Large intestine (tissue), 3 donors: ENCODE measurements at regions not wholly inside any gene's neighbourhood (a gene's known extent, or its start where the extent isn't known, plus 50 kb on each side); places are given as distances from the start of the nearest gene placed in this dataset.

ENCODE experiments used
- DNase-seq, 2 donors: peaks; one replicate each; pipeline versions ENCODE4 v3.0.0 to v3.0.0-alpha.2; 2013
- H3K27ac ChIP-seq: one replicate; pipeline ENCODE4 v1.5.1; 2013; ENCODE audit warnings: low read length
- H3K27me3 ChIP-seq: 2 replicates; pipeline ENCODE4 v1.6.1; 2013; ENCODE audit warnings: low read length; ENCODE audit not compliant: control insufficient read depth, insufficient read depth
- H3K36me3 ChIP-seq: 2 replicates; pipeline ENCODE4 v1.6.1; 2013; ENCODE audit warnings: low read length; ENCODE audit not compliant: control insufficient read depth, insufficient read depth
- H3K4me1 ChIP-seq: one replicate; pipeline ENCODE4 v1.6.1; 2013; ENCODE audit warnings: low read length; ENCODE audit not compliant: control insufficient read depth, insufficient read depth
- H3K4me3 ChIP-seq: one replicate; pipeline ENCODE4 v1.5.1; 2013; ENCODE audit warnings: low read length
- H3K9me3 ChIP-seq: one replicate; pipeline ENCODE4 v1.6.1; 2013; ENCODE audit warnings: mild to moderate bottlenecking, low read depth, low read length, moderate library complexity; ENCODE audit not compliant: control insufficient read depth
- WGBS: methylation state at CpG from one replicate; pipeline ENCODE4 v1.1.5; 2013; ENCODE audit warnings: low lambda C conversion rate; ENCODE audit not compliant: insufficient coverage; 5-methylcytosine and 5-hydroxymethylcytosine counted together

DNA sequence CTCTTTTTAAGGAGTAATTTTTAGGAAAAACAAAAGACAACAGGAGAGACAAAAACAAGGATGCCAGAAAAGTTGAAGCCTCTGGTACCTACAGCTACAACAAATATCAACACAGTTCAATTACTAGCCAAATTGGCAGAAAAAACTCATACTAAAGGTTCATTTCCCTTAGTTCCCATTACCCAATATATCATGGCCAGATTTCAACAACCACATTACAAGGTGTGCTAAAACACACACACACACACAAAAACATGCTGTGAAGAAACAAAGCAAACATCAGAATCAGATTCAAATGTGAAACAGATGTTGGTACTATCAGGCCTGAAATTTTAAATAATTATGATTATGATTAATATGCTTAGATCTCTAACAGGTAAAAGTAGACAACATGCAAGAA is 272.7 kb upstream of the CLEC14A start:
- H3K4me1 ChIP-seq, result no peaks in the 10 kb centered on the region
- no peaks in the 10 kb centered on the region for H3K27me3 ChIP-seq
- no peaks in the 10 kb centered on the region for H3K36me3 ChIP-seq
- H3K4me3 ChIP-seq, result no peak overlapping the region
- no peaks in the 10 kb centered on the region for H3K9me3 ChIP-seq
- no peak overlapping the region for H3K27ac ChIP-seq
- DNase-seq, result no peak

DNA sequence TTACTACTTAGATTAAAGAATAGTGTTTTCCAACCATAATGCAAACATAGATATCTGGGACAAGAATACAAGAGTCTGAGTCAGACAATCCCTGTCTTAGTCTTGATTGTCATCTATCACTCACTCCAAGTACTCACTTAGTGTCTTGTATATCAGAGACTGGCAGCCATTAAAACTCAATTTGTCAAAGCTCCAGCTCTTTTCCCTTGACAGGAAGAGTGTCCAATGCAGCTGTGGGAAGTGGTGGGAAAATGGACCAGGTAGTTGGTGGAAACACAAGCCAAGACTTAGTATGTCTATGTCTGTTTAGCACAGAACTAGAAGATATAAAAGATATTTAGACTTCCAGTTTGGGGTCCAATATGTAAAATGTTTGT is 271.6 kb upstream of the CLEC14A start:
- H3K4me1 ChIP-seq, result no peaks in the 10 kb centered on the region
- H3K9me3 ChIP-seq, result no peaks in the 10 kb centered on the region
- H3K36me3 ChIP-seq, result no peaks in the 10 kb centered on the region
- DNase-seq, result no peak
- no peaks in the 10 kb centered on the region for H3K27me3 ChIP-seq
- no peak overlapping the region for H3K27ac ChIP-seq
- H3K4me3 ChIP-seq, result no peak overlapping the region

DNA sequence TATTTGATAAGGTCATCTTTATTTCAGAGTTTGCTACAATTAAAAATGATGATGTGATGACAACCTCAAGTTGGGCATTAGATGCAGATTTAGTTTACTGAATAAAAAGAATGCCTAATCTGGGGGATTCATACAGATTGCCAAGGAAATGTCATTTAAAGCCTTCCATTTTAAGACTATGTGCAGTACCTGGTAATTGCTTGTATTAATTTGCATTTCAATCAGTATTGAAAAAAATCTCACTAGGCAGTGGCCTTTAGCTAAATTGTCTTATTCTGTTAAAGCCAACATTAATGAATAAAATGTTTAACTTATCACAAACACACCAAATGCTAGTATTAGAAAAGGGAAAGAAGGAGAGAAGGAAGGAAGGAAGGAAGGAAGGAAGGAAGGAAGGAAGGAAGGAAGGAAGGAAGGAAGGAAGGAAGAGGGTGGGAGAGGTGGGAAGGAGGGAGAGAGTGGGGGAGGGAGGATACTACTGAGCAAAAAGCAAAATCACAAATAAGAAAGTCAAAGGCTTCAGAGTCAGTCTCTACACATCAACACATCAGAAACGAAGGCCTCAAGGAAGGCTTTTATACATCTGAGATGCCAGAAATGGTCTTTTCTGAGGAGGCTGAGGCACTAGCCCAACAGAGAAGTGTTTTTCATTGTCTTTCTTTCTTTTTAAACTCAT is 271.1 kb upstream of the CLEC14A start:
- no peak overlapping the region for H3K4me3 ChIP-seq
- DNase-seq, result no peak
- no peak overlapping the region for H3K27ac ChIP-seq
- no peaks in the 10 kb centered on the region for H3K27me3 ChIP-seq
- H3K36me3 ChIP-seq, result no peaks in the 10 kb centered on the region
- H3K9me3 ChIP-seq, result no peaks in the 10 kb centered on the region
- WGBS, result no CpG with 5 or more reads among the region's 1 CpG
- no peaks in the 10 kb centered on the region for H3K4me1 ChIP-seq

DNA sequence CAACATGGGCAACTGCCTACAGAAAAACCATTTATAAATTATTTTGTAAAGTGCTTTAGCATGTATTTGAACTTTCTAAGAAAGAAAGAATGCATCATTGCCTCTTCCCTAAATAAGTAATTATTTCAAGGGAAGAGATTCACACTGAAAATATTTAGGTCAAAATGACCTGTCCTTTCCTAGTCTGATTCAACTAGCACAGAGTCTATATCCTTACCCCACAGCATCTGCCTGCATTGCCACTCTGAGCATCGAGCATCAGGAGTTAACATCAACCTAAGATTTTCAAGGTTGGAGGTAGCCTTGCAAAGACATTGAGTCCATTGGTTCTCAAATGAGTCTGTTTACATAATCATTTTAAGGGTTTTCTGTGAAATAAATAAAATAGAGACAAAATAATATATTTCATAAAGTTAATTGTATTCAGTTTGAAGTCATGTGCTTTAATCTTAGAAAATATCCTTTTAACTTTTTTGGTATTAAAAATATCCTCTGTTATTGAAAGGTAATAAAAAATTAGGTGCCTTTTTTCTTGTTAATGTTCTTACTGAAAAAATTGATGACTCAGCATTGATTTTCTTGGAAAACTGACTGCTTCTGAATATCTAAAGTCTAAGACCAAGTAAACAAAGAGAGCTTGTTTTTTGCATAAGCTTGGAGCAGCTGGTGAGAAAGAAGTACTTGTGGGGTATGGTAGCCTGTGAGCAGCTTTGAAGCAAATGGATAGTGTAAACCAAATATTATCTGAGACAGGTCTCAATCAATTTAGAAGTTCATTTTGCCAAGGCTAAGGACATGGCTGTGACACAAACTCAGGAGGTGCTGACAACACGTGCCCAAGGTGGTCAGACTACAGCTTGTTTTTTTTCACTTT is 269.0 kb upstream of the CLEC14A start:
- WGBS, result 80% methylated on average over 1 of the region's 2 CpGs
- DNase-seq, result no peak

DNA sequence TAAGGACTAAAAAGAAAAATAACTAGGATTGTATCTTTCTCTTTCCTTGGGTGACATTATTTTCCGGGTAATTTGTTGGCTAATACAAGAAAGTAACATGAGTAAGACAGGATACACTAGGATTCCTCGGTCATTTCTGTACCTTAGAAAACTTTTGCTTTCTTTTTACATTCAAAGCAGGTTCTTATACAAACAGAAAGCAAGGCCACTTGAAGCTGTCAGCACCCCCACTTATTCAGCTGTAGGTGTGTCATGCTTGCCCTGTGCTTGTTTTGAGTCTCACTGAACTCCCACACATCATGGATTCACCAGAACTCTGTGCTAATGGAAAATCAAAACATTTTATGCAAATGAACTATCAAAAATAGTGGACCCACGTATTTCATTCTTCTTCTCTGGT is 266.8 kb upstream of the CLEC14A start:
- no peak overlapping the region for H3K27ac ChIP-seq
- no peaks in the 10 kb centered on the region for H3K9me3 ChIP-seq
- H3K4me3 ChIP-seq, result no peak overlapping the region
- WGBS, result 79% methylated on average over 2 of the region's 3 CpGs
- H3K4me1 ChIP-seq, result no peaks in the 10 kb centered on the region
- no peak for DNase-seq
- no peaks in the 10 kb centered on the region for H3K36me3 ChIP-seq
- no peaks in the 10 kb centered on the region for H3K27me3 ChIP-seq

More for the DNA sequence above, 269.0 kb upstream of the CLEC14A start:
- Histone ChIP-seq H3K27ac (no peak overlapping the region), H3K36me3 (no peaks in the 10 kb centered on the region), H3K4me1 (no peaks in the 10 kb centered on the region), H3K27me3 (no peaks in the 10 kb centered on the region), H3K4me3 (no peak overlapping the region), H3K9me3 (no peaks in the 10 kb centered on the region)

DNA sequence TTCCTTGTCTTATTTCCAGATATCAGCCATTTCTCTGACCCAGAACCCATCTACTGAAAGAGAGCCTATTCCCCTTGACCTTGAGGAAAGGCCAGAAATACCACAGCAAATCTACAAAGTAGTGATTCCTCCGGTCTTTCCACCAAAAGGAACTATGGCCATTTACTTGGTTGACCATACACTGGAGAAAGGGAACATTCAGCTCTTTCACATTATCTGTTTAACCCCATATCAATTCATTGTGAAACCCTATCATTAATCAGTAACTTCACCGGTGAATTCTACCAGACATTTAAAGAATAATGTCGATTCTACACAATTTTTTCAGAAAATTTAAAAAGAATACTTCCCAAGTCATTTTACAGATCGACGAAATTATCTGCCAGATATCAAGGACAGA is 265.7 kb upstream of the CLEC14A start:
- no peak overlapping the region for H3K27ac ChIP-seq
- DNase-seq, result no peak
- H3K9me3 ChIP-seq, result no peaks in the 10 kb centered on the region
- H3K27me3 ChIP-seq, result no peaks in the 10 kb centered on the region
- H3K4me1 ChIP-seq, result no peaks in the 10 kb centered on the region
- no peaks in the 10 kb centered on the region for H3K36me3 ChIP-seq
- no peak overlapping the region for H3K4me3 ChIP-seq
- 90% methylated on average over 4 of the region's 5 CpGs for WGBS

DNA sequence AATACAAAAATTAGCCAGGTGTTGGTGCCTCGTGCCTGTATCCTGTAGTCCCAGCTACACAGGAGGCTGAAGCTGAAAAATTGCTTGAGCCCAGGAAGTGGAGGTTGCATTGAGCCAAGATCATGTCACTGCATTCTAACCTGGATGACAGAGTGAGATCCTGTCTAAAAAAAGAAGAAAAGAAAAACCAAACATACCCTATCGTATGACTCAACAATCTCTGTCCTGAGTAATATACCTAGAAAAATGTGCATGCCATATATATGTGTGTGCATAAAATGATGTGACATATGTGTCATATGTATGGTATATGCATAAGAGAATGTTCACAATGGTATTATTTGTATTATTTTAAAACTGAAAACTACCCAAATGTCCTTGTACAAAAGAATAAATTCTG is 261.5 kb upstream of the CLEC14A start:
- no peaks in the 10 kb centered on the region for H3K4me1 ChIP-seq
- no peaks in the 10 kb centered on the region for H3K9me3 ChIP-seq
- H3K4me3 ChIP-seq, result no peak overlapping the region
- H3K27ac ChIP-seq, result no peak overlapping the region
- H3K27me3 ChIP-seq, result no peaks in the 10 kb centered on the region
- no peak for DNase-seq
- no peaks in the 10 kb centered on the region for H3K36me3 ChIP-seq
- WGBS, result 100% methylated on average over 2 of the region's 2 CpGs

DNA sequence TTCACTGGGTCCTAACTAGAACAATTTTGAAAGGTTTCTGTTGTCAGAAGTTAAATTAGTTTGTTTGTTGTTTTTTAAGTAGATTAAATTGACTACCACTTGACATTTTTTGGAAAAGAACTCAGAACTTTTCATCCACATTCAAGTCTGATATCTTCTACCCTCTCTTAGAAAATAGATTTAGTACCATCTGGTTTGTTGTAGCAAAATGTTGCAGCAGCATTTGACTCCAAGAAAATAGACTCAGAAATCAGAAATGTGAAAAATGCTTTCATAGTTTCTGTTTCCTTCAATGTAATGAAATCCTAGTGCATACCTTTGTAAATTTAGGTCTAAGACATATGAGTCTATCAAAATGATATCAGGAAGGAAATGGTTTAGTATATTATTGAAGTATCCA is 256.3 kb upstream of the CLEC14A start:
- no peaks in the 10 kb centered on the region for H3K9me3 ChIP-seq
- H3K27ac ChIP-seq, result no peak overlapping the region
- no peaks in the 10 kb centered on the region for H3K27me3 ChIP-seq
- no peak for DNase-seq
- H3K36me3 ChIP-seq, result no peaks in the 10 kb centered on the region
- H3K4me3 ChIP-seq, result no peak overlapping the region
- H3K4me1 ChIP-seq, result no peaks in the 10 kb centered on the region

DNA sequence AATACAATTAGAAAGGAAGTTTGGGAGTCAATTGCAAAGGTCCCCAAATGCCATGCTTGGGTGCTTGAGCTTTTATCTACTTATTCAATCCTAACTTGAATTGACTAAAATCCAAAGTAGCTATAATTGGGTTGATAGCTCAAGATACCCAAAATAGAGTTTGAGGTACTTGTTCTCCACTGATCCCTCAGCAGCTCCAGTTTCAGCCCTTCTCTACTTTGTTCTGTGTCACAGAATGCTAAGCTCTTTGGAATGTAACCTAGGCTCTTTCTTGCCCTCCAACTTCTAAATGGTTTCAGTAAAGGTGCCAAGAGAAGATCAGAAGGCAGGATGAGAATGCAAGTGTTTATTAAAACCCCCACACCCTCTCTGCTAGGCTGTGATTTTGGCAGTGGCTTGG is 251.4 kb upstream of the CLEC14A start:
- Histone ChIP-seq H3K27ac (no peak overlapping the region), H3K4me1 (no peaks in the 10 kb centered on the region), H3K27me3 (no peaks in the 10 kb centered on the region), H3K9me3 (no peaks in the 10 kb centered on the region), H3K36me3 (no peaks in the 10 kb centered on the region), H3K4me3 (no peak overlapping the region)
- no peak for DNase-seq

DNA sequence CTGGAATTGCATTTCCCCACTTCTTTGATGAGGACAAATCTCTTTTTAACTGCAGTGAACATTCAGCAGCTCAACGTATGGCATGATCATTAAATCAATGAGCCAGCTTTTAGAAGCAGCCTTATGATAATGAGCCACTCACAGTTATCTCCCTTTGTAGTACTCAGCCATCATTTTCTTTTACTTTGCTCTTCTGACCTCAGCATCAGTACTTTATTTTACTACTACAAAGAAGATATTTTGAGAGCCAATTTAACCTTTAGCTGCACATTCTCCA is 250.0 kb upstream of the CLEC14A start:
- Histone ChIP-seq H3K27me3 (no peaks in the 10 kb centered on the region), H3K9me3 (no peaks in the 10 kb centered on the region), H3K4me1 (no peaks in the 10 kb centered on the region), H3K27ac (no peak overlapping the region), H3K4me3 (no peak overlapping the region), H3K36me3 (no peaks in the 10 kb centered on the region)
- no peak for DNase-seq
- 25% methylated on average over 1 of the region's 1 CpG for WGBS

DNA sequence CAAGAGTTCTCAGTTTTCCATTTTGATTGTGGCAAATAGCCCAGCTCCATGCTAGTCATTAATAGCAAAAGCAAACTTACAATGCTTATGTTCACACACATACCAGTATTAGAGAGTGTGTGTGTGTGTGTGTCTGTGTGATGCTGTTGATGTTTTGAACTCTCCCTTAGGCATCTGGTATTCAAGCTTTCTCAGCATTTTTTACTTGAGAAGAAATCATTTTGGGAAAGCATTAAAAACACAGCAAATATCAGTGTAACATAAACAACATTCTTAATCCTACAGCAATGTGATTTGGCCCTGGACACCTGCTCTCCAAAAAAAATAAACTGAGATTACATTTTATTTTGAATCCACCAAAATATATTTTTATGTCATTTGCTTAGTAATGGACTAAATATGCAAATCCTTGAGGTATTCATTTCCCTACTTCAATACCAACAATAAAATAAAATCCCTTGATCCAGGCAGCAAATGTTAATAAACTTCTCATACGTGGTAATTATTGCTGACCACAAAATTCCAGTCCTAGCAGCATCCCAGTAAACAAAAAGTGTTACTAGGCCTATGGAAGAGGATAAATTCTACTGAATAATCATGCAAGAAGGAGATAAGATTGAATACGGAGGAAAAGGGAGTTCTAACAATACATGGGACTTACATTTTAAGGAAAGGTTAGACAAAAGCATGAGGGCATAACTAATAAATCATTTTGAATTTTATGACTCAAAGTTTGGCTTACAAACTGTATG is 249.5 kb upstream of the CLEC14A start:
- Histone ChIP-seq H3K27ac (no peak overlapping the region), H3K27me3 (no peaks in the 10 kb centered on the region), H3K4me3 (no peak overlapping the region), H3K36me3 (no peaks in the 10 kb centered on the region), H3K9me3 (no peaks in the 10 kb centered on the region), H3K4me1 (no peaks in the 10 kb centered on the region)
- no CpG with 5 or more reads among the region's 2 CpGs for WGBS
- DNase-seq, result no peak
